ENCODE measurements at regions not wholly inside any gene's neighbourhood (a gene's known extent, or its start where the extent isn't known, plus 50 kb on each side); places are given as distances from the start of the nearest gene placed in this dataset.

GRCh38 chr3:61315871-61316270 is 64.6 kb upstream of the FHIT start:
- TF ChIP-seq POLR2A (IDR thresholded peaks at IDR 0.05), result no peak
- TF ChIP-seq CTCF (IDR thresholded peaks at IDR 0.05), result no peak

All from right lobe of liver (tissue), 4 donors.